HAP-1 (cell line): ENCODE measurements at regions not wholly inside any gene's neighbourhood (a gene's known extent, or its start where the extent isn't known, plus 50 kb on each side); places are given as distances from the start of the nearest gene placed in this dataset.
A peak's percentile ranks its signal among the peaks of the same experiment; 100 is the strongest.
"Not testable (repeated sequence)": the region's sequence is repeated elsewhere in the genome, so short reads cannot be mapped to it uniquely, and the experiment has no call there.

Experiments used
- DNase-seq, 2 experiments: peaks; one replicate each; pipeline ENCODE4 v3.0.0-alpha.2; 2016 to 2020; ENCODE audit warnings: low spot score in 2 of 2
- H3K27me3 ChIP-seq: fragments of 250-450 bp; sonication (Bioruptor Pico); 2 replicates; pipeline ENCODE4 v1.5.1; 2020; ENCODE audit warnings: low read depth, mild to moderate bottlenecking, moderate library complexity
- H3K36me3 ChIP-seq: fragments of 250-450 bp; sonication (Bioruptor Pico); replicated peaks from 2 replicates; pipeline ENCODE4 v1.5.1; 2020; ENCODE audit warnings: mild to moderate bottlenecking
- H3K4me1 ChIP-seq: fragments of 250-450 bp; sonication (Bioruptor Pico); 2 replicates; pipeline ENCODE4 v1.5.1; 2020; ENCODE audit warnings: mild to moderate bottlenecking
- H3K4me3 ChIP-seq: fragments of 250-450 bp; sonication (Bioruptor Pico); 2 replicates; pipeline ENCODE4 v1.5.1; 2020; ENCODE audit warnings: mild to moderate bottlenecking, moderate library complexity
- H3K9me3 ChIP-seq: fragments of 250-450 bp; sonication (Bioruptor Pico); 2 replicates; pipeline ENCODE4 v1.5.1; 2020; ENCODE audit warnings: mild to moderate bottlenecking, moderate library complexity
- in situ Hi-C: fragments of 300-500 bp; cut with MboI; formaldehyde crosslinking; loops from 3 replicates; pipeline ENCODE4 v1.14.3; 2020; ENCODE audit warnings: low sequenced_read_pairs, inconsistent platforms, mixed read lengths

GRCh38 chr5:110846398-110847001, 107.7 kb downstream of the SLC25A46 start:
- in situ Hi-C loops, result no loop called here
- Histone ChIP-seq H3K4me3 (no peak overlapping the region), H3K9me3 (no peaks in the 10 kb centered on the region)

GRCh38 chr5:110851357-110851756, 112.5 kb downstream of the SLC25A46 start:
- Histone ChIP-seq H3K4me1 (no peaks in the 10 kb centered on the region), H3K27me3 (no peaks in the 10 kb centered on the region), H3K4me3 (no peak overlapping the region), H3K9me3 (no peaks in the 10 kb centered on the region), H3K36me3 (no peaks in the 10 kb centered on the region)
- DNase-seq, result no peak
- in situ Hi-C loops, result no loop called here

More at GRCh38 chr5:110846398-110847001, 107.7 kb downstream of the SLC25A46 start:
- no peak for DNase-seq
- Histone ChIP-seq H3K4me1 (peaks cover 5% of the 10 kb centered on the region; the same call in 1 of the 2 replicates), H3K36me3 (no peaks in the 10 kb centered on the region), H3K27me3 (no peaks in the 10 kb centered on the region)

- Histone ChIP-seq H3K9me3 (no peaks in the 10 kb centered on the region), H3K4me1 (no peaks in the 10 kb centered on the region), H3K4me3 (no peak overlapping the region), H3K27me3 (no peaks in the 10 kb centered on the region), H3K36me3 (no peaks in the 10 kb centered on the region)
- DNase-seq, result no peak
- in situ Hi-C loops, result no loop called here
Observed at GRCh38 chr5:110852053-110852452, 113.2 kb downstream of the SLC25A46 start.

GRCh38 chr5:110852541-110852940, 113.7 kb downstream of the SLC25A46 start:
- Histone ChIP-seq H3K36me3 (no peaks in the 10 kb centered on the region), H3K9me3 (no peaks in the 10 kb centered on the region), H3K27me3 (no peaks in the 10 kb centered on the region), H3K4me3 (no peak overlapping the region), H3K4me1 (no peaks in the 10 kb centered on the region)
- no peak for DNase-seq
- in situ Hi-C loops, result no loop called here

- no peaks in the 10 kb centered on the region for H3K27me3 ChIP-seq
- H3K36me3 ChIP-seq, result no peaks in the 10 kb centered on the region
- in situ Hi-C loops, result no loop called here
- H3K9me3 ChIP-seq, result no peaks in the 10 kb centered on the region
- H3K4me3 ChIP-seq, result no peak overlapping the region
- DNase-seq, result no peak
- no peaks in the 10 kb centered on the region for H3K4me1 ChIP-seq
Observed at GRCh38 chr5:110853267-110853666, 114.5 kb downstream of the SLC25A46 start.

GRCh38 chr5:110854200-110854599, 115.4 kb downstream of the SLC25A46 start:
- in situ Hi-C loops, result no loop called here
- no peak for DNase-seq
- no peaks in the 10 kb centered on the region for H3K9me3 ChIP-seq

GRCh38 chr5:110855961-110856360, 117.2 kb downstream of the SLC25A46 start:
- Histone ChIP-seq H3K27me3 (no peaks in the 10 kb centered on the region), H3K9me3 (no peaks in the 10 kb centered on the region), H3K36me3 (no peaks in the 10 kb centered on the region), H3K4me1 (no peaks in the 10 kb centered on the region), H3K4me3 (no peak overlapping the region)
- no peak for DNase-seq
- in situ Hi-C loops, result no loop called here

More at GRCh38 chr5:110854200-110854599, 115.4 kb downstream of the SLC25A46 start:
- no peaks in the 10 kb centered on the region for H3K27me3 ChIP-seq
- H3K36me3 ChIP-seq, result no peaks in the 10 kb centered on the region
- H3K4me1 ChIP-seq, result no peaks in the 10 kb centered on the region
- H3K4me3 ChIP-seq, result no peak overlapping the region

GRCh38 chr5:110865400-110866094, 126.7 kb downstream of the SLC25A46 start:
- H3K4me1 ChIP-seq, result no peaks in the 10 kb centered on the region
- no peaks in the 10 kb centered on the region for H3K36me3 ChIP-seq
- H3K4me3 ChIP-seq, result no peak overlapping the region
- H3K27me3 ChIP-seq, result peaks cover 4% of the 10 kb centered on the region; the same call in 1 of the 2 replicates
- H3K9me3 ChIP-seq, result no peaks in the 10 kb centered on the region
- in situ Hi-C loops, result no loop called here
- peak; percentile 20 to 61 for DNase-seq

GRCh38 chr5:110869927-110870326, 131.1 kb downstream of the SLC25A46 start:
- H3K4me3 ChIP-seq, result no peak overlapping the region

GRCh38 chr5:110872200-110872599, 133.4 kb downstream of the SLC25A46 start:
- DNase-seq, result no peak
- no peaks in the 10 kb centered on the region for H3K36me3 ChIP-seq
- H3K27me3 ChIP-seq, result 0 out of 2 replicates have a peak, but pooled peaks cover 4% of the 10 kb centered on the region
- in situ Hi-C loops, result no loop called here
- no peaks in the 10 kb centered on the region for H3K9me3 ChIP-seq
- H3K4me3 ChIP-seq, result no peak overlapping the region
- no peaks in the 10 kb centered on the region for H3K4me1 ChIP-seq

More at GRCh38 chr5:110869927-110870326, 131.1 kb downstream of the SLC25A46 start:
- DNase-seq, result no peak
- Histone ChIP-seq H3K36me3 (no peaks in the 10 kb centered on the region), H3K9me3 (no peaks in the 10 kb centered on the region), H3K4me1 (no peaks in the 10 kb centered on the region), H3K27me3 (0 out of 2 replicates have a peak, but pooled peaks cover 4% of the 10 kb centered on the region)
- in situ Hi-C loops, result no loop called here

GRCh38 chr5:110872963-110873362, 134.2 kb downstream of the SLC25A46 start:
- in situ Hi-C loops, result no loop called here

GRCh38 chr5:110873773-110874437, 135.1 kb downstream of the SLC25A46 start:
- no peaks in the 10 kb centered on the region for H3K9me3 ChIP-seq
- no peak for DNase-seq
- H3K4me1 ChIP-seq, result no peaks in the 10 kb centered on the region
- H3K4me3 ChIP-seq, result no peak overlapping the region
- 0 out of 2 replicates have a peak, but pooled peaks cover 3% of the 10 kb centered on the region for H3K27me3 ChIP-seq
- H3K36me3 ChIP-seq, result no peaks in the 10 kb centered on the region
- in situ Hi-C loops, result no loop called here

More at GRCh38 chr5:110872963-110873362, 134.2 kb downstream of the SLC25A46 start:
- Histone ChIP-seq H3K9me3 (no peaks in the 10 kb centered on the region), H3K4me3 (no peak overlapping the region), H3K27me3 (0 out of 2 replicates have a peak, but pooled peaks cover 4% of the 10 kb centered on the region), H3K4me1 (no peaks in the 10 kb centered on the region), H3K36me3 (no peaks in the 10 kb centered on the region)
- DNase-seq, result no peak

- H3K36me3 ChIP-seq, H3K4me1 ChIP-seq, H3K27me3 ChIP-seq, H3K4me3 ChIP-seq, DNase-seq, in situ Hi-C loops, H3K9me3 ChIP-seq: not testable (repeated sequence)
Observed at GRCh38 chr5:110875115-110875514, 136.3 kb downstream of the SLC25A46 start.

GRCh38 chr5:110878115-110878514, 139.3 kb downstream of the SLC25A46 start:
- H3K9me3 ChIP-seq, result no peaks in the 10 kb centered on the region
- in situ Hi-C loops, result no loop called here
- no peak overlapping the region for H3K4me3 ChIP-seq
- no peaks in the 10 kb centered on the region for H3K27me3 ChIP-seq
- no peak for DNase-seq
- no peaks in the 10 kb centered on the region for H3K4me1 ChIP-seq
- H3K36me3 ChIP-seq, result no peaks in the 10 kb centered on the region
